ENCODE measurements at regions not wholly inside any gene's neighbourhood (a gene's known extent, or its start where the extent isn't known, plus 50 kb on each side); places are given as distances from the start of the nearest gene placed in this dataset.
A peak's percentile ranks its signal among the peaks of the same experiment; 100 is the strongest.

GRCh38 chr2:78634425-78634824 lies 391.1 kb upstream of the REG3G start:
- DNase-seq = no peak

GRCh38 chr2:78644854-78645253 lies 380.6 kb upstream of the REG3G start:
- no peak for DNase-seq

GRCh38 chr2:78646533-78647364 lies 378.8 kb upstream of the REG3G start:
- DNase-seq = no peak

GRCh38 chr2:78648558-78648957 lies 376.9 kb upstream of the REG3G start:
- DNase-seq = no peak

GRCh38 chr2:78654941-78655340 lies 370.6 kb upstream of the REG3G start:
- DNase-seq = no peak

- DNase-seq = peak; percentile 36
These were observed 348.4 kb upstream of the REG3G start for GRCh38 chr2:78676921-78677696.

GRCh38 chr2:78677774-78678173 lies 347.7 kb upstream of the REG3G start:
- DNase-seq = no peak

- no peak for DNase-seq
These were observed 344.1 kb upstream of the REG3G start for GRCh38 chr2:78681386-78681785.

GRCh38 chr2:78682781-78683180 lies 342.7 kb upstream of the REG3G start:
- no peak for DNase-seq

GRCh38 chr2:78686625-78687153 lies 338.8 kb upstream of the REG3G start:
- no peak for DNase-seq

GRCh38 chr2:78699696-78700095 lies 325.8 kb upstream of the REG3G start:
- DNase-seq = no peak

- no peak for DNase-seq
These were observed 324.0 kb upstream of the REG3G start for GRCh38 chr2:78701546-78701945.

- no peak for DNase-seq
These were observed 317.6 kb upstream of the REG3G start for GRCh38 chr2:78707776-78708386.

GRCh38 chr2:78710632-78711375 lies 314.7 kb upstream of the REG3G start:
- no peak for DNase-seq

GRCh38 chr2:78715293-78715692 lies 310.2 kb upstream of the REG3G start:
- DNase-seq = no peak

GRCh38 chr2:78718024-78718423 lies 307.5 kb upstream of the REG3G start:
- DNase-seq = no peak

- DNase-seq = no peak
These were observed 307.0 kb upstream of the REG3G start for GRCh38 chr2:78718473-78718872.

- no peak for DNase-seq
These were observed 304.0 kb upstream of the REG3G start for GRCh38 chr2:78721355-78722033.

GRCh38 chr2:78734221-78734620 lies 291.3 kb upstream of the REG3G start:
- no peak for DNase-seq

GRCh38 chr2:78739282-78739681 lies 286.2 kb upstream of the REG3G start:
- DNase-seq = no peak

- DNase-seq = no peak
These were observed 275.9 kb upstream of the REG3G start for GRCh38 chr2:78749638-78750037.

GRCh38 chr2:78750219-78750618 lies 275.3 kb upstream of the REG3G start:
- no peak for DNase-seq
